ENCODE measurements at regions not wholly inside any gene's neighbourhood (a gene's known extent, or its start where the extent isn't known, plus 50 kb on each side); places are given as distances from the start of the nearest gene placed in this dataset.

DNA sequence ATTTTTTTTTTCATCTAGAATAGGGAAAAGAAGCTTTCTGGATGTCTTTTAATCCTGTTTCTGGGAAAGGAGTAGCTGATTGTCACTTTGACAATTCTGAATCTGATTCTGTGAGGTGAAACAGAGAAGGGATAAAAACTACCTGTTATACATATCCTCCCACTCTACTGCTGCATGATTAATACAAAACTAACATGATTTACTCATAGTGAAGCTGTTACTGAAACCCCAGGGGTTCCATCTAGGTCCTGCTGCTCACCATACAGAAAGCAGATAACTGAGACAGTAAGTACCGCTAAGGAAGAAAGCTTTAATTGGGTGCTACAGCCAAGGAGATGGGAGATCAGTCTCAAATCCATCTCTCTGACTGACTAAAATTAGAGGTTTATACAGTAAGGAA is 610.9 kb upstream of the ALCAM start:
- TF ChIP-seq ARNT (IDR thresholded peaks at IDR 0.05) = no peak
- no peak for TF ChIP-seq SP1 (IDR thresholded peaks at IDR 0.05)
- TF ChIP-seq FOXA1 (IDR thresholded peaks at IDR 0.05) = no peak
- no peak for TF ChIP-seq NFRKB (IDR thresholded peaks at IDR 0.05)
- no peak for TF ChIP-seq TARDBP (IDR thresholded peaks at IDR 0.05)
- TF ChIP-seq, protein P1, sequence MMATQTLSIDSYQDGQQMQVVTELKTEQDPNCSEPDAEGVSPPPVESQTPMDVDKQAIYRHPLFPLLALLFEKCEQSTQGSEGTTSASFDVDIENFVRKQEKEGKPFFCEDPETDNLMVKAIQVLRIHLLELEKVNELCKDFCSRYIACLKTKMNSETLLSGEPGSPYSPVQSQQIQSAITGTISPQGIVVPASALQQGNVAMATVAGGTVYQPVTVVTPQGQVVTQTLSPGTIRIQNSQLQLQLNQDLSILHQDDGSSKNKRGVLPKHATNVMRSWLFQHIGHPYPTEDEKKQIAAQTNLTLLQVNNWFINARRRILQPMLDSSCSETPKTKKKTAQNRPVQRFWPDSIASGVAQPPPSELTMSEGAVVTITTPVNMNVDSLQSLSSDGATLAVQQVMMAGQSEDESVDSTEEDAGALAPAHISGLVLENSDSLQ (IDR thresholded peaks at IDR 0.05) = no peak
- no peak for TF ChIP-seq SUZ12 (IDR thresholded peaks at IDR 0.05)
- no peak for TF ChIP-seq ELF4 (IDR thresholded peaks at IDR 0.05)
- TF ChIP-seq BHLHE40 (IDR thresholded peaks at IDR 0.05; ENCODE audit: borderline replicate concordance) = no peak
- no peak for TF ChIP-seq CTBP1 (IDR thresholded peaks at IDR 0.05; ENCODE audit: borderline replicate concordance)
- no peak for TF ChIP-seq FOXM1 (IDR thresholded peaks at IDR 0.05; ENCODE audit: borderline replicate concordance)
- TF ChIP-seq L3MBTL2 (conservative IDR thresholded peaks at IDR 0.05) = no peak
- TF ChIP-seq FOXK2 (IDR thresholded peaks at IDR 0.05) = no peak

All from HEK293T (cell line).